ENCODE measurements at regions not wholly inside any gene's neighbourhood (a gene's known extent, or its start where the extent isn't known, plus 50 kb on each side); places are given as distances from the start of the nearest gene placed in this dataset.

- intact Hi-C loops (cut with micrococcal nuclease): no loop called here
- no peak overlapping the region for H3K27ac ChIP-seq (ENCODE audit: low read depth, low read length)
- Mint-ChIP-seq H3K27ac (no peak overlapping the region), H3K4me1 (no peaks in the 10 kb centered on the region), H3K27me3 (peaks cover 0 to 1% of the 10 kb centered on the region in 2 donors), H3K4me3 (no peak overlapping the region), H3K9me3 (peaks cover 0 to 3% (median 0%) of the 10 kb centered on the region in 8 donors), H3K36me3 (no peaks in the 10 kb centered on the region)
- DNase-seq: no peak
- no peaks in the 10 kb centered on the region for H3K4me1 ChIP-seq (ENCODE audit: insufficient read depth, low read length)
- H3K9me3 ChIP-seq (ENCODE audit: control insufficient read depth in 1 of 2, low read length in 2 of 2): no peaks in the 10 kb centered on the region
- ChIA-PET POLR2A (ENCODE audit: partially characterized antibody) (no interaction called here), CTCF (ENCODE audit: partially characterized antibody) (no interaction called here)
- H3K27me3 ChIP-seq (ENCODE audit: insufficient read depth, low read length): no peaks in the 10 kb centered on the region
- H3K36me3 ChIP-seq (ENCODE audit: insufficient read depth, low read length): no peaks in the 10 kb centered on the region
- H3K4me3 ChIP-seq (ENCODE audit: low read length in 2 of 2): no peak overlapping the region
These were observed 382.8 kb upstream of the GALNT5 start for GRCh38 chr2:156874707-156875106.

- Mint-ChIP-seq H3K9me3 (no peaks in the 10 kb centered on the region), H3K27me3 (peaks cover 0 to 6% of the 10 kb centered on the region in 2 donors), H3K4me3 (no peak overlapping the region), H3K4me1 (peaks cover 0 to 2% (median 0%) of the 10 kb centered on the region in 4 donors), H3K27ac (no peak overlapping the region), H3K36me3 (no peaks in the 10 kb centered on the region)
- no peaks in the 10 kb centered on the region for H3K27me3 ChIP-seq (ENCODE audit: insufficient read depth, low read length)
- no peaks in the 10 kb centered on the region for H3K4me1 ChIP-seq (ENCODE audit: insufficient read depth, low read length)
- ChIA-PET CTCF (ENCODE audit: partially characterized antibody) (no interaction called here), POLR2A (ENCODE audit: partially characterized antibody) (no interaction called here)
- no peak overlapping the region for H3K4me3 ChIP-seq (ENCODE audit: low read length in 2 of 2)
- H3K9me3 ChIP-seq (ENCODE audit: control insufficient read depth in 1 of 2, low read length in 2 of 2): no peaks in the 10 kb centered on the region
- H3K27ac ChIP-seq (ENCODE audit: low read depth, low read length): no peak overlapping the region
- H3K36me3 ChIP-seq (ENCODE audit: insufficient read depth, low read length): no peaks in the 10 kb centered on the region
- no peak for DNase-seq
- intact Hi-C loops (cut with micrococcal nuclease): no loop called here
These were observed 373.7 kb upstream of the GALNT5 start for GRCh38 chr2:156883804-156884203.

DNA sequence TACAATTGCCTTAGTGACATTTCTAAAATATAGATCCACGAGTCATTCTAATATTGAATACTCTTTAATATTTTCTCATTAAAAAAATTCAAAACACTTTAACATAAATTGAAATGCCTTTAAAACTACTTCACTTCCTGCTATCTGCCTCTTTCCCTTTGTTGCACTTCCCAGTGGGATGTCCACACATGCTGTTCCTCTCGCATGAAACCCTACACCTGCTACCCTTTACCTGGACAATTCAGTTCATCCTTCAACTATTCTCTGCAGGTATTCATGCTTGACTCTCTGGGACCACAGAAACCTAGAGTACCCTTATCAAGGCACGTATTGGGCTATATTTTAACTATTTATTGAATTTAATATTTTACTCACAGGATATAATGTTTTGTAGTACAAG is 373.3 kb upstream of the GALNT5 start:
- Histone ChIP-seq H3K9me3 (ENCODE audit: control insufficient read depth in 1 of 2, low read length in 2 of 2) (no peaks in the 10 kb centered on the region), H3K27ac (ENCODE audit: low read depth, low read length) (no peak overlapping the region), H3K4me3 (ENCODE audit: low read length in 2 of 2) (no peak overlapping the region), H3K36me3 (ENCODE audit: insufficient read depth, low read length) (no peaks in the 10 kb centered on the region), H3K4me1 (ENCODE audit: insufficient read depth, low read length) (no peaks in the 10 kb centered on the region), H3K27me3 (ENCODE audit: insufficient read depth, low read length) (no peaks in the 10 kb centered on the region)
- H3K4me1 Mint-ChIP-seq: peaks cover 0 to 2% (median 0%) of the 10 kb centered on the region in 4 donors
- DNase-seq: no peak
- POLR2A ChIA-PET (ENCODE audit: partially characterized antibody): no interaction called here
- no peak overlapping the region for H3K4me3 Mint-ChIP-seq
- H3K27me3 Mint-ChIP-seq: peaks cover 0 to 6% of the 10 kb centered on the region in 2 donors
- intact Hi-C loops (cut with micrococcal nuclease): no loop called here
- no peaks in the 10 kb centered on the region for H3K9me3 Mint-ChIP-seq
- CTCF ChIA-PET (ENCODE audit: partially characterized antibody): no interaction called here
- H3K27ac Mint-ChIP-seq: no peak overlapping the region
- H3K36me3 Mint-ChIP-seq: no peaks in the 10 kb centered on the region

DNA sequence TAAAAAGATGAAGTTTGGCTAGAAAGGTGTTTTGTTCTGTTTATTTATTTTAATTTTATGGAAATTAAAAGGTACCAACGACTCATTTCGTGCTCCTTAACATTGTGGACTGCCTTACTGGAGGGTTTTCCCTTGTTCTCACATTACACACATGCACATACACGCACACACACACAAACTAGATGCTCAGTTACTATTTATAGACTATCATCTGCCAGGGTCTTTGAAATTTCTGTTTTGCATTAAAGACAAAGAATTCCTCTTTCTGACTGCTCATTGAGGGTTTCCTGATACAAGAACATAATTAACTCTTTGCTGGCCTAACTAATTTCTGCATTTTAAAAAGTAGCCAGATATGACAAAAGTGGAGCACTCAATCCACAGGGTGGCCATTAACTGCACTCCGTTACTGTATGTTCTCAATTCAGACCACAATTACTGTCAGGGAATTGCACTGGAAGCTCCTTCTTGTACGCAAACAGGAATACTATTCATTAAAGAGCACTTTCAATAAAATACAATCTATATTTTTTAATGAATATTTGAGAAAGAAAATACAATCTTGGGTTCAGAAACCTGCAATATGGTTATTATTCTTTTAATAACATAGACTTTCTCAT is 366.9 kb upstream of the GALNT5 start:
- Histone ChIP-seq H3K4me3 (ENCODE audit: low read length in 2 of 2) (no peak overlapping the region), H3K4me1 (ENCODE audit: insufficient read depth, low read length) (peaks cover 5% of the 10 kb centered on the region), H3K9me3 (ENCODE audit: control insufficient read depth in 1 of 2, low read length in 2 of 2) (no peaks in the 10 kb centered on the region), H3K36me3 (ENCODE audit: insufficient read depth, low read length) (no peaks in the 10 kb centered on the region), H3K27ac (ENCODE audit: low read depth, low read length) (no peak overlapping the region), H3K27me3 (ENCODE audit: insufficient read depth, low read length) (no peaks in the 10 kb centered on the region)
- no peaks in the 10 kb centered on the region for H3K9me3 Mint-ChIP-seq
- peaks cover 0 to 9% (median 7%) of the 10 kb centered on the region in 4 donors for H3K4me1 Mint-ChIP-seq
- ChIA-PET CTCF (ENCODE audit: partially characterized antibody) (no interaction called here), POLR2A (ENCODE audit: partially characterized antibody) (no interaction called here)
- intact Hi-C loops (cut with micrococcal nuclease): no loop called here
- no peak for DNase-seq
- H3K36me3 Mint-ChIP-seq: no peaks in the 10 kb centered on the region
- H3K4me3 Mint-ChIP-seq: no peak overlapping the region
- peaks cover 6 to 8% of the 10 kb centered on the region in 2 donors for H3K27me3 Mint-ChIP-seq
- no peak overlapping the region for H3K27ac Mint-ChIP-seq

DNA sequence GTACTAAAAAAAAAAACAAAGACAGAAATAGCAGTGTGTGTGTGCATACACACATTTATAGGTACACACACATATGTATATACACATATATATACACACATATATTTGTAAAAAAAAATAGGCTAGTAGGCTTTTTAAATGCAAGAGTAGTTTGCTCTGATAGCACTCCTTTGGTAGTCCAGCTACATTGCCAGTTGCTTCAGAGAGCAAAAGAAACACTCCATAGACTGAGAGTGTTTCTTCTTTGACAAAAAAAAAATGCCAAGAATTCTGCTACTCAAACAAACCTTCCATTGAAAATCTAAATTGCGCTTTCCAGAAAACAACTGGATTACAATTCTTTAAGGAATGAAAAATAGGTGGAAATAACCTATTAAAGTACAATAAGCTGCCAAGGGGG is 365.9 kb upstream of the GALNT5 start:
- peaks cover 0 to 11% (median 9%) of the 10 kb centered on the region in 4 donors for H3K4me1 Mint-ChIP-seq
- peaks cover 5% of the 10 kb centered on the region for H3K4me1 ChIP-seq (ENCODE audit: insufficient read depth, low read length)
- no peak overlapping the region for H3K27ac Mint-ChIP-seq
- H3K36me3 Mint-ChIP-seq: no peaks in the 10 kb centered on the region
- H3K4me3 ChIP-seq (ENCODE audit: low read length in 2 of 2): no peak overlapping the region
- ChIA-PET CTCF (ENCODE audit: partially characterized antibody) (no interaction called here), POLR2A (ENCODE audit: partially characterized antibody) (no interaction called here)
- H3K27ac ChIP-seq (ENCODE audit: low read depth, low read length): no peak overlapping the region
- H3K36me3 ChIP-seq (ENCODE audit: insufficient read depth, low read length): no peaks in the 10 kb centered on the region
- H3K9me3 Mint-ChIP-seq: no peaks in the 10 kb centered on the region
- no peaks in the 10 kb centered on the region for H3K9me3 ChIP-seq (ENCODE audit: control insufficient read depth in 1 of 2, low read length in 2 of 2)
- intact Hi-C loops (cut with micrococcal nuclease): loop anchor here (2.0 kb wide), 2 partner anchors 1515 to 1523 kb away; no protein-coding TSS in a partner anchor
- no peak overlapping the region for H3K4me3 Mint-ChIP-seq
- DNase-seq: no peak
- H3K27me3 Mint-ChIP-seq: peaks cover 8 to 12% of the 10 kb centered on the region in 2 donors
- no peaks in the 10 kb centered on the region for H3K27me3 ChIP-seq (ENCODE audit: insufficient read depth, low read length)

GRCh38 chr2:156892467-156893281 is 364.8 kb upstream of the GALNT5 start:
- no peak overlapping the region for H3K27ac Mint-ChIP-seq
- H3K4me3 ChIP-seq (ENCODE audit: low read length in 2 of 2): no peak overlapping the region
- intact Hi-C loops (cut with micrococcal nuclease): loop anchor here (2.0 kb wide), 2 partner anchors 1516 to 1524 kb away; no protein-coding TSS in a partner anchor
- H3K36me3 Mint-ChIP-seq: no peaks in the 10 kb centered on the region
- H3K4me3 Mint-ChIP-seq: peak overlapping the region in 2 of 8 donors; percentile 27 to 61
- ChIA-PET CTCF (ENCODE audit: partially characterized antibody) (no interaction called here), POLR2A (ENCODE audit: partially characterized antibody) (no interaction called here)
- peak in 3 of 5 donors; percentile 7 to 11 (median 11) for DNase-seq
- no peaks in the 10 kb centered on the region for H3K36me3 ChIP-seq (ENCODE audit: insufficient read depth, low read length)
- H3K4me1 Mint-ChIP-seq: peaks cover 0 to 11% (median 9%) of the 10 kb centered on the region in 4 donors
- H3K27me3 Mint-ChIP-seq: peaks cover 8 to 12% of the 10 kb centered on the region in 2 donors
- no peaks in the 10 kb centered on the region for H3K27me3 ChIP-seq (ENCODE audit: insufficient read depth, low read length)
- H3K27ac ChIP-seq (ENCODE audit: low read depth, low read length): no peak overlapping the region
- H3K9me3 ChIP-seq (ENCODE audit: control insufficient read depth in 1 of 2, low read length in 2 of 2): no peaks in the 10 kb centered on the region
- H3K4me1 ChIP-seq (ENCODE audit: insufficient read depth, low read length): peaks cover 5% of the 10 kb centered on the region
- H3K9me3 Mint-ChIP-seq: no peaks in the 10 kb centered on the region

DNA sequence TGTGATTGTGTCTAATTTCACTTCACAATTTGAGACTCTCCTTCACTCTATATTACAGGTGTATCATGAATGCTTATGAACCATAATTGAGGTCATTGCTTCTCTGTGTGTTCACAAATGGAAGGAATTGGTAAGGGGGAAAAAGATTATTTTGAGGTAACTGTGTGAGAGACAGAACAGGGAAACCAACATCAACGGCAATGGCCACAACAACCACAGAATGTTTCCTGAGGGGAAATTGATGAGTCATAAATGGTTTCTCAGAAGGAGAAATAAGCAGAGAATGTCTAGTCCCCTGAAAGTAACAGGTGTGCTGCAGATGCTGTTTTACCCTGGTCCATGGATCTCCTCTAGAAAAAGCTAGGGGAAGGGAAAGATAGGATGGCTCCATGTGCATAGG is 361.2 kb upstream of the GALNT5 start:
- intact Hi-C loops (cut with micrococcal nuclease): no loop called here
- CTCF ChIA-PET (ENCODE audit: partially characterized antibody): no interaction called here
- Histone ChIP-seq H3K4me3 (ENCODE audit: low read length in 2 of 2) (no peak overlapping the region), H3K36me3 (ENCODE audit: insufficient read depth, low read length) (no peaks in the 10 kb centered on the region), H3K27ac (ENCODE audit: low read depth, low read length) (no peak overlapping the region), H3K4me1 (ENCODE audit: insufficient read depth, low read length) (peaks cover 5% of the 10 kb centered on the region), H3K9me3 (ENCODE audit: control insufficient read depth in 1 of 2, low read length in 2 of 2) (no peaks in the 10 kb centered on the region), H3K27me3 (ENCODE audit: insufficient read depth, low read length) (no peaks in the 10 kb centered on the region)
- H3K36me3 Mint-ChIP-seq: no peaks in the 10 kb centered on the region
- peaks cover 10 to 14% of the 10 kb centered on the region in 2 donors for H3K27me3 Mint-ChIP-seq
- peaks cover 0 to 11% (median 9%) of the 10 kb centered on the region in 4 donors for H3K4me1 Mint-ChIP-seq
- peaks cover 0 to 7% (median 1%) of the 10 kb centered on the region in 8 donors for H3K9me3 Mint-ChIP-seq
- H3K27ac Mint-ChIP-seq: no peak overlapping the region
- POLR2A ChIA-PET (ENCODE audit: partially characterized antibody): no interaction called here
- DNase-seq: no peak
- H3K4me3 Mint-ChIP-seq: no peak overlapping the region
